SK-N-SH (cell line): ENCODE measurements at regions not wholly inside any gene's neighbourhood (a gene's known extent, or its start where the extent isn't known, plus 50 kb on each side); places are given as distances from the start of the nearest gene placed in this dataset.

ENCODE experiments used
- CTCF ChIA-PET: fragments of 300-600, 350-600 bp; formaldehyde crosslinking; extraction: SDS; loops from one replicate; lab custom pipeline; 2021; lab: Yijun Ruan, JAX
- POLR2A ChIA-PET: fragments of 350-600 bp; sonication (Branson Sonifier 250); formaldehyde crosslinking; extraction: SDS; loops from one replicate; lab custom pipeline; 2020; ENCODE audit warnings: antibody characterized with exemption, inconsistent platforms; lab: Yijun Ruan, JAX
- DNase-seq: peaks from one replicate; pipeline ENCODE4 v3.0.0; 2012
- H2AFZ ChIP-seq: fragments of 200-600 bp; sonication (generic); 2 replicates; pipeline ENCODE4 v1.8.1; 2016; ENCODE audit warnings: antibody characterized with exemption, mild to moderate bottlenecking, low read depth
- H3F3A ChIP-seq: fragments of 200-600 bp; sonication (generic); replicated peaks from 2 replicates; pipeline ENCODE3; 2016; ENCODE audit warnings: antibody characterized with exemption, mild to moderate bottlenecking; ENCODE audit not compliant: insufficient read depth
- H3K27ac ChIP-seq, 2 experiments: fragments of 200-500 bp in 1 of 2; fragments of 200-600 bp in 1 of 2; sonication (Bioruptor generic) in 1 of 2; sonication (generic), shearing (Covaris generic) in 1 of 2; 2 replicates each; pipeline versions ENCODE4 v1.5.1 to v1.6.1; 2014 to 2016; ENCODE audit warnings: low read depth in 2 of 2, inconsistent platforms in 1 of 2, low read length in 1 of 2, mild to moderate bottlenecking in 1 of 2, mixed read lengths in 1 of 2
- H3K27me3 ChIP-seq: fragments of 200-600 bp; sonication (generic), shearing (Covaris generic); 2 replicates; pipeline ENCODE4 v1.6.1; 2016; ENCODE audit warnings: mixed run types; ENCODE audit not compliant: insufficient read depth
- H3K36me3 ChIP-seq, 2 experiments: fragments of 200-500 bp in 1 of 2; fragments of 200-600 bp in 1 of 2; sonication (Bioruptor generic) in 1 of 2; sonication (generic) in 1 of 2; replicated peaks in 1 of 2; 2 replicates each; pipeline versions ENCODE3 to v1.5.1; 2014 to 2016; ENCODE audit warnings: low read length in 1 of 2, mild to moderate bottlenecking in 1 of 2; ENCODE audit not compliant: insufficient read depth in 2 of 2, control insufficient read depth in 1 of 2
- H3K4me1 ChIP-seq, 2 experiments: fragments of 200-500 bp in 1 of 2; fragments of 200-600 bp in 1 of 2; sonication (Bioruptor generic) in 1 of 2; sonication (generic), shearing (Covaris generic) in 1 of 2; 2 replicates each; pipeline versions ENCODE4 v1.5.1 to v1.6.1; 2014 to 2016; ENCODE audit warnings: low read depth in 1 of 2, low read length in 1 of 2, mixed run types in 1 of 2; ENCODE audit not compliant: insufficient read depth in 2 of 2, control insufficient read depth in 1 of 2
- H3K4me2 ChIP-seq: fragments of 200-600 bp; sonication (generic), shearing (Covaris generic); 2 replicates; pipeline ENCODE4 v1.6.1; 2017; ENCODE audit warnings: mixed run types
- H3K4me3 ChIP-seq, 2 experiments: fragments of 200-500 bp in 1 of 2; fragments of 200-600 bp in 1 of 2; sonication (Bioruptor generic) in 1 of 2; sonication (generic), shearing (Covaris generic) in 1 of 2; 2 replicates each; pipeline versions ENCODE4 v1.5.1 to v1.8.1; 2014 to 2016; ENCODE audit warnings: low read depth in 2 of 2, inconsistent platforms in 1 of 2, low read length in 1 of 2, mild to moderate bottlenecking in 1 of 2, mixed read lengths in 1 of 2, moderate library complexity in 1 of 2
- H3K79me2 ChIP-seq: fragments of 200-600 bp; sonication (generic); 2 replicates; pipeline ENCODE4 v1.8.1; 2017; ENCODE audit warnings: mild to moderate bottlenecking; ENCODE audit not compliant: insufficient read depth
- H3K9ac ChIP-seq: fragments of 200-600 bp; sonication (generic); 2 replicates; pipeline ENCODE4 v1.6.1; 2017; ENCODE audit warnings: mixed run types
- H3K9me2 ChIP-seq: fragments of 200-600 bp; sonication (generic); 2 replicates; pipeline ENCODE4 v1.6.1; 2017; ENCODE audit warnings: mixed run types
- H3K9me3 ChIP-seq: fragments of 200-600 bp; sonication (generic); 2 replicates; pipeline ENCODE4 v1.6.1; 2017; ENCODE audit warnings: mixed run types, mild to moderate bottlenecking, moderate library complexity
- H4K20me1 ChIP-seq: fragments of 200-600 bp; sonication (generic); 2 replicates; pipeline ENCODE4 v1.6.1; 2017; ENCODE audit warnings: mild to moderate bottlenecking, mixed run types; ENCODE audit not compliant: insufficient read depth
- CTCF ChIP-seq: fragments of 200-600 bp; sonication (generic); IDR thresholded peaks from 2 replicates; pipeline ENCODE4 v1.6.1; 2017; ENCODE audit warnings: antibody characterized with exemption, mild to moderate bottlenecking, moderate library complexity
- ELF1 ChIP-seq: IDR thresholded peaks from 2 replicates; pipeline ENCODE4 v1.4.0; 2012
- EP300 ChIP-seq, 2 experiments: IDR thresholded peaks; 2 replicates each; pipeline versions ENCODE4 v1.4.0 to v1.6.1; 2012; ENCODE audit warnings: borderline replicate concordance in 1 of 2, low read depth in 1 of 2, low read length in 1 of 2
- FOSL2 ChIP-seq: IDR thresholded peaks from 2 replicates; pipeline ENCODE4 v1.4.0; 2012; ENCODE audit warnings: low read depth, mild to moderate bottlenecking, moderate library complexity, borderline replicate concordance
- JUND ChIP-seq: IDR thresholded peaks from 2 replicates; pipeline ENCODE4 v1.4.0; 2012
- MEF2A ChIP-seq: IDR thresholded peaks from 2 replicates; pipeline ENCODE4 v1.4.0; 2012; ENCODE audit warnings: low read depth, borderline replicate concordance
- MXI1 ChIP-seq: IDR thresholded peaks from 2 replicates; pipeline ENCODE4 v1.6.1; 2012; ENCODE audit warnings: mild to moderate bottlenecking, low read depth, low read length, improper control_type of control experiment
- RCOR1 ChIP-seq: fragments of 150-350 bp; IDR thresholded peaks from 2 replicates; pipeline ENCODE4 v1.6.1; 2017; ENCODE audit warnings: antibody characterized with exemption, low read length
- RFX5 ChIP-seq: IDR thresholded peaks from 2 replicates; pipeline ENCODE4 v1.6.1; 2012; ENCODE audit warnings: mild to moderate bottlenecking, improper control_type of control experiment, low read length
- RXRA ChIP-seq: IDR thresholded peaks from 2 replicates; pipeline ENCODE4 v1.4.0; 2012; ENCODE audit warnings: low read depth, mild to moderate bottlenecking, borderline replicate concordance
- SMC3 ChIP-seq: IDR thresholded peaks from 2 replicates; pipeline ENCODE4 v1.6.1; 2012; ENCODE audit warnings: low read depth, low read length, improper control_type of control experiment
- TAF1 ChIP-seq: IDR thresholded peaks from 2 replicates; pipeline ENCODE4 v1.6.1; 2012; ENCODE audit warnings: low read depth, mild to moderate bottlenecking, low read length, moderate library complexity, borderline replicate concordance
- TEAD4 ChIP-seq: IDR thresholded peaks from 2 replicates; pipeline ENCODE4 v1.4.0; 2012; ENCODE audit warnings: mild to moderate bottlenecking, borderline replicate concordance; ENCODE audit not compliant: insufficient read depth
- YY1 ChIP-seq: IDR thresholded peaks from 2 replicates; pipeline ENCODE4 v1.4.0; 2012; ENCODE audit warnings: low read depth, mild to moderate bottlenecking
- ZBTB33 ChIP-seq: IDR thresholded peaks from 2 replicates; pipeline ENCODE4 v1.4.0; 2012; ENCODE audit warnings: low read depth, borderline replicate concordance
- WGBS: methylation state at CpG from one replicate; pipeline ENCODE4 v1.1.6; 2017; ENCODE audit warnings: low lambda C conversion rate; 5-methylcytosine and 5-hydroxymethylcytosine counted together
- TF ChIP-seq, protein P1 (sequence below): IDR thresholded peaks from 2 replicates; pipeline ENCODE4 v1.4.0; 2012; ENCODE audit warnings: low read depth, borderline replicate concordance

- TF ChIP-seq CTCF, result no peak
- TF ChIP-seq JUND, result no peak
- no peak for TF ChIP-seq YY1
- TF ChIP-seq ZBTB33, result no peak
- TF ChIP-seq RCOR1, result no peak
- TF ChIP-seq TEAD4, result no peak
- no peak for TF ChIP-seq ELF1
- TF ChIP-seq SMC3, result no peak
Measured at GRCh38 chr1:38624336-38625039, 235.1 kb downstream of the RRAGC start (continued).

DNA sequence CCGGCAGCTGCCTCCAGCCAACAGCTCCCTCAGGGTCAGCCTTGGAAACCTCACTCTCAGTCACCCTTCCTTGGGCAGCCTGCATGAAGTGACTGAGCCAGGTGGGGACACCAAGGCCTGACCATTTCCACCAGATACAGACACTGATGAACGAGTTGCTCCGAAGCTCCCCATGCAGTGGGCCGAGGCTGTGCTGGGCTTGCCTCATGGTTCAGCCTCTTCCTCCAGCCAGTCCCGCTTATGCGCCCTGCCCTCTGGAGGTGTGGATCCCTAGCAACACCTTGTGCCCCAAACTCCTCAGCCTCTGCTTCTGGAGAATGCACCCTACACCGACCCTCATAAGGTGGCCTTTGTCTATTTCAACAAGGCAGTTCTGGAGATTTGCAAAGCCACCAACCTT lies 236.0 kb downstream of the RRAGC start:
- POLR2A ChIA-PET, result no interaction called here
- H3K36me3 ChIP-seq, result no peaks in the 10 kb centered on the region
- no peak overlapping the region for H3K9ac ChIP-seq
- CTCF ChIA-PET, result interaction anchor here (1.1 kb wide), 1 partner anchor 195 kb away, joined by 3 read pairs; no protein-coding TSS in a partner anchor
- H3K9me3 ChIP-seq, result no peaks in the 10 kb centered on the region
- no peak overlapping the region for H3K27ac ChIP-seq
- no peaks in the 10 kb centered on the region for H3K79me2 ChIP-seq
- H3K27me3 ChIP-seq, result no peaks in the 10 kb centered on the region
- H3K4me3 ChIP-seq, result no peak overlapping the region
- no peak overlapping the region for H2AFZ ChIP-seq
- H4K20me1 ChIP-seq, result no peaks in the 10 kb centered on the region
- WGBS, result 50% methylated on average over 5 of the region's 7 CpGs
- no peak overlapping the region for H3K4me2 ChIP-seq
- H3K9me2 ChIP-seq, result no peaks in the 10 kb centered on the region
- no peak for DNase-seq
- no peak for TF ChIP-seq FOSL2
- no peak for TF ChIP-seq RXRA
- TF ChIP-seq MEF2A, result no peak
- no peak for TF ChIP-seq YY1
- TF ChIP-seq, protein P1, sequence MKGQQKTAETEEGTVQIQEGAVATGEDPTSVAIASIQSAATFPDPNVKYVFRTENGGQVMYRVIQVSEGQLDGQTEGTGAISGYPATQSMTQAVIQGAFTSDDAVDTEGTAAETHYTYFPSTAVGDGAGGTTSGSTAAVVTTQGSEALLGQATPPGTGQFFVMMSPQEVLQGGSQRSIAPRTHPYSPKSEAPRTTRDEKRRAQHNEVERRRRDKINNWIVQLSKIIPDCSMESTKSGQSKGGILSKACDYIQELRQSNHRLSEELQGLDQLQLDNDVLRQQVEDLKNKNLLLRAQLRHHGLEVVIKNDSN, result no peak
- no peak for TF ChIP-seq RFX5
- no peak for TF ChIP-seq EP300 (IDR thresholded peaks at IDR 0.05; ENCODE audit: borderline replicate concordance in 1 of 2, low read depth in 1 of 2, low read length in 1 of 2)
- TF ChIP-seq CTCF, result no peak
- TF ChIP-seq TAF1, result no peak
- no peak for TF ChIP-seq MXI1
- TF ChIP-seq, all 33 proteins: peak for 0
- H3F3A ChIP-seq, result no peaks in the 10 kb centered on the region
- H3K4me1 ChIP-seq, result no peaks in the 10 kb centered on the region
